IPS-18a (cell line): ENCODE measurements at regions not wholly inside any gene's neighbourhood (a gene's known extent, or its start where the extent isn't known, plus 50 kb on each side); places are given as distances from the start of the nearest gene placed in this dataset.

Source experiments
- H3K27ac ChIP-seq: one replicate; pipeline ENCODE4 v1.5.1; 2013; ENCODE audit warnings: low read length
- H3K27me3 ChIP-seq: one replicate; pipeline ENCODE4 v1.6.1; 2013; ENCODE audit warnings: mild to moderate bottlenecking, low read length; ENCODE audit not compliant: control insufficient read depth, insufficient read depth
- H3K36me3 ChIP-seq: one replicate; pipeline ENCODE4 v1.6.1; 2013; ENCODE audit warnings: low read depth, low read length; ENCODE audit not compliant: control insufficient read depth
- H3K4me1 ChIP-seq: one replicate; pipeline ENCODE4 v1.6.1; 2013; ENCODE audit warnings: low read depth, low read length; ENCODE audit not compliant: control insufficient read depth
- H3K4me3 ChIP-seq: one replicate; pipeline ENCODE4 v1.5.1; 2013; ENCODE audit warnings: low read length
- H3K9ac ChIP-seq: one replicate; pipeline ENCODE4 v1.6.1; 2013; ENCODE audit warnings: mild to moderate bottlenecking, low read length, moderate library complexity
- H3K9me3 ChIP-seq: one replicate; pipeline ENCODE4 v1.6.1; 2013; ENCODE audit warnings: low read depth, low read length; ENCODE audit not compliant: control insufficient read depth

- no peaks in the 10 kb centered on the region for H3K4me1 ChIP-seq
- H3K4me3 ChIP-seq: no peak overlapping the region
- H3K36me3 ChIP-seq: no peaks in the 10 kb centered on the region
- H3K27me3 ChIP-seq: no peaks in the 10 kb centered on the region
- no peaks in the 10 kb centered on the region for H3K9me3 ChIP-seq
- no peak overlapping the region for H3K9ac ChIP-seq
- H3K27ac ChIP-seq: no peak overlapping the region
Observed at GRCh38 chr15:94580211-94580885, 349.0 kb downstream of the MCTP2 start.

- no peak overlapping the region for H3K27ac ChIP-seq
- no peak overlapping the region for H3K4me3 ChIP-seq
- H3K9ac ChIP-seq: no peak overlapping the region
- no peaks in the 10 kb centered on the region for H3K9me3 ChIP-seq
- no peaks in the 10 kb centered on the region for H3K27me3 ChIP-seq
- H3K4me1 ChIP-seq: no peaks in the 10 kb centered on the region
- H3K36me3 ChIP-seq: no peaks in the 10 kb centered on the region
Observed at GRCh38 chr15:94582368-94582767, 351.0 kb downstream of the MCTP2 start.

GRCh38 chr15:94584833-94585244, 353.5 kb downstream of the MCTP2 start:
- no peaks in the 10 kb centered on the region for H3K36me3 ChIP-seq
- H3K4me1 ChIP-seq: peaks cover 3% of the 10 kb centered on the region
- no peaks in the 10 kb centered on the region for H3K9me3 ChIP-seq
- H3K27ac ChIP-seq: no peak overlapping the region
- no peak overlapping the region for H3K9ac ChIP-seq
- no peaks in the 10 kb centered on the region for H3K27me3 ChIP-seq
- H3K4me3 ChIP-seq: no peak overlapping the region

GRCh38 chr15:94586099-94586498, 354.7 kb downstream of the MCTP2 start:
- Histone ChIP-seq H3K4me3 (no peak overlapping the region), H3K9ac (no peak overlapping the region), H3K9me3 (no peaks in the 10 kb centered on the region), H3K36me3 (no peaks in the 10 kb centered on the region), H3K4me1 (peaks cover 3% of the 10 kb centered on the region), H3K27ac (no peak overlapping the region), H3K27me3 (no peaks in the 10 kb centered on the region)

- Histone ChIP-seq H3K27me3 (no peaks in the 10 kb centered on the region), H3K36me3 (no peaks in the 10 kb centered on the region), H3K9ac (no peak overlapping the region), H3K27ac (no peak overlapping the region), H3K4me1 (peaks cover 3% of the 10 kb centered on the region), H3K4me3 (no peak overlapping the region), H3K9me3 (no peaks in the 10 kb centered on the region)
Observed at GRCh38 chr15:94587113-94587512, 355.8 kb downstream of the MCTP2 start.

GRCh38 chr15:94588993-94589392, 357.6 kb downstream of the MCTP2 start:
- no peak overlapping the region for H3K4me3 ChIP-seq
- H3K27ac ChIP-seq: no peak overlapping the region
- no peaks in the 10 kb centered on the region for H3K36me3 ChIP-seq
- H3K4me1 ChIP-seq: peaks cover 3% of the 10 kb centered on the region
- H3K9ac ChIP-seq: no peak overlapping the region
- H3K9me3 ChIP-seq: no peaks in the 10 kb centered on the region
- no peaks in the 10 kb centered on the region for H3K27me3 ChIP-seq

- H3K4me1 ChIP-seq: peaks cover 3% of the 10 kb centered on the region
- no peaks in the 10 kb centered on the region for H3K27me3 ChIP-seq
- no peak overlapping the region for H3K27ac ChIP-seq
- no peak overlapping the region for H3K9ac ChIP-seq
- H3K4me3 ChIP-seq: no peak overlapping the region
- no peaks in the 10 kb centered on the region for H3K36me3 ChIP-seq
- no peaks in the 10 kb centered on the region for H3K9me3 ChIP-seq
Observed at GRCh38 chr15:94592495-94592894, 361.1 kb downstream of the MCTP2 start.

GRCh38 chr15:94596707-94597106, 365.3 kb downstream of the MCTP2 start:
- Histone ChIP-seq H3K4me3 (no peak overlapping the region), H3K36me3 (no peaks in the 10 kb centered on the region), H3K27ac (no peak overlapping the region), H3K9me3 (no peaks in the 10 kb centered on the region), H3K27me3 (no peaks in the 10 kb centered on the region), H3K4me1 (no peaks in the 10 kb centered on the region), H3K9ac (no peak overlapping the region)

- Histone ChIP-seq H3K27ac (no peak overlapping the region), H3K9ac (no peak overlapping the region), H3K36me3 (no peaks in the 10 kb centered on the region)
Observed at GRCh38 chr15:94600505-94600904, 369.1 kb downstream of the MCTP2 start.

GRCh38 chr15:94602754-94603470, 371.6 kb downstream of the MCTP2 start:
- no peaks in the 10 kb centered on the region for H3K4me1 ChIP-seq
- no peak overlapping the region for H3K9ac ChIP-seq
- no peak overlapping the region for H3K4me3 ChIP-seq
- no peak overlapping the region for H3K27ac ChIP-seq
- H3K27me3 ChIP-seq: no peaks in the 10 kb centered on the region
- H3K36me3 ChIP-seq: no peaks in the 10 kb centered on the region
- H3K9me3 ChIP-seq: no peaks in the 10 kb centered on the region

More at GRCh38 chr15:94600505-94600904, 369.1 kb downstream of the MCTP2 start:
- Histone ChIP-seq H3K4me1 (no peaks in the 10 kb centered on the region), H3K9me3 (no peaks in the 10 kb centered on the region), H3K27me3 (no peaks in the 10 kb centered on the region), H3K4me3 (no peak overlapping the region)

GRCh38 chr15:94606286-94606685, 374.9 kb downstream of the MCTP2 start:
- H3K27ac ChIP-seq: no peak overlapping the region
- no peaks in the 10 kb centered on the region for H3K4me1 ChIP-seq
- no peaks in the 10 kb centered on the region for H3K9me3 ChIP-seq
- H3K4me3 ChIP-seq: no peak overlapping the region
- H3K27me3 ChIP-seq: no peaks in the 10 kb centered on the region
- H3K36me3 ChIP-seq: no peaks in the 10 kb centered on the region
- no peak overlapping the region for H3K9ac ChIP-seq

- Histone ChIP-seq H3K4me3 (no peak overlapping the region), H3K9ac (no peak overlapping the region), H3K9me3 (no peaks in the 10 kb centered on the region), H3K36me3 (no peaks in the 10 kb centered on the region), H3K27me3 (no peaks in the 10 kb centered on the region), H3K4me1 (no peaks in the 10 kb centered on the region), H3K27ac (no peak overlapping the region)
Observed at GRCh38 chr15:94607176-94607654, 375.9 kb downstream of the MCTP2 start.
